Mesenchymal stem cell (in vitro differentiated cells and primary cell): ENCODE measurements at regions not wholly inside any gene's neighbourhood (a gene's known extent, or its start where the extent isn't known, plus 50 kb on each side); places are given as distances from the start of the nearest gene placed in this dataset.

ENCODE experiments used
- DNase-seq: peaks from one replicate; pipeline ENCODE4 v3.0.0-alpha.2; 2013
- H2AFZ ChIP-seq: one replicate; pipeline ENCODE4 v1.6.1; 2013; ENCODE audit warnings: low read depth, mild to moderate bottlenecking, control low read depth, inconsistent platforms, low read length, moderate library complexity
- H2AK5ac ChIP-seq: 2 replicates; pipeline ENCODE4 v1.6.1; 2013; ENCODE audit warnings: low read length, moderate library complexity, mild to moderate bottlenecking, inconsistent platforms; ENCODE audit not compliant: severe bottlenecking
- H2BK120ac ChIP-seq: one replicate; pipeline ENCODE4 v1.6.1; 2013; ENCODE audit warnings: low read depth, mild to moderate bottlenecking, inconsistent platforms, low read length, moderate library complexity
- H2BK12ac ChIP-seq, 2 experiments: one replicate each; pipeline ENCODE4 v1.6.1; 2013; ENCODE audit warnings: inconsistent platforms in 2 of 2, low read length in 2 of 2, mild to moderate bottlenecking in 2 of 2, moderate library complexity in 2 of 2, control low read depth in 1 of 2
- H2BK15ac ChIP-seq: one replicate; pipeline ENCODE4 v1.6.1; 2013; ENCODE audit warnings: mild to moderate bottlenecking, low read depth, inconsistent platforms; ENCODE audit not compliant: poor library complexity, severe bottlenecking
- H2BK5ac ChIP-seq: 2 replicates; pipeline ENCODE4 v1.6.1; 2013; ENCODE audit warnings: low read depth, mild to moderate bottlenecking, low read length, control low read depth, inconsistent platforms; ENCODE audit not compliant: poor library complexity, severe bottlenecking
- H3K14ac ChIP-seq, 2 experiments: one replicate each; pipeline ENCODE4 v1.6.1; 2013; ENCODE audit warnings: inconsistent platforms in 2 of 2, low read length in 2 of 2, control low read depth in 1 of 2, mild to moderate bottlenecking in 1 of 2, moderate library complexity in 1 of 2
- H3K18ac ChIP-seq, 2 experiments: one replicate each; pipeline ENCODE4 v1.6.1; 2013; ENCODE audit warnings: inconsistent platforms in 2 of 2, low read length in 2 of 2, control low read depth in 1 of 2, low read depth in 1 of 2, mild to moderate bottlenecking in 1 of 2
- H3K23ac ChIP-seq, 2 experiments: one replicate each; pipeline ENCODE4 v1.6.1; 2013; ENCODE audit warnings: inconsistent platforms in 2 of 2, low read length in 2 of 2, mild to moderate bottlenecking in 2 of 2, moderate library complexity in 2 of 2, control low read depth in 1 of 2
- H3K27ac ChIP-seq: 2 replicates; pipeline ENCODE4 v1.5.1; 2013; ENCODE audit warnings: mild to moderate bottlenecking, moderate library complexity, low read length, control low read depth, inconsistent platforms; ENCODE audit not compliant: poor library complexity, severe bottlenecking
- H3K27me3 ChIP-seq, 2 experiments: 2 replicates each; pipeline versions ENCODE4 v1.6.1 to v1.7.0; 2013; ENCODE audit warnings: low read length in 2 of 2, mild to moderate bottlenecking in 2 of 2, moderate library complexity in 2 of 2, control low read depth in 1 of 2, inconsistent platforms in 1 of 2; ENCODE audit not compliant: control insufficient read depth in 1 of 2, insufficient read depth in 1 of 2
- H3K36me3 ChIP-seq, 2 experiments: 2 replicates each; pipeline versions ENCODE4 v1.6.1 to v1.7.0; 2013; ENCODE audit warnings: low read length in 2 of 2, control low read depth in 1 of 2, inconsistent platforms in 1 of 2, low read depth in 1 of 2, mild to moderate bottlenecking in 1 of 2; ENCODE audit not compliant: insufficient read depth in 2 of 2, control insufficient read depth in 1 of 2
- H3K4ac ChIP-seq, 2 experiments: one replicate each; pipeline ENCODE4 v1.6.1; 2013; ENCODE audit warnings: inconsistent platforms in 2 of 2, low read length in 2 of 2, mild to moderate bottlenecking in 2 of 2, moderate library complexity in 2 of 2, control low read depth in 1 of 2, low read depth in 1 of 2
- H3K4me1 ChIP-seq: 2 replicates; pipeline ENCODE4 v1.6.1; 2013; ENCODE audit warnings: low read depth, low read length, control low read depth; ENCODE audit not compliant: control insufficient read depth, insufficient read depth
- H3K4me2 ChIP-seq: 2 replicates; pipeline ENCODE4 v1.6.1; 2013; ENCODE audit warnings: low read length, mild to moderate bottlenecking, inconsistent platforms; ENCODE audit not compliant: poor library complexity, severe bottlenecking
- H3K4me3 ChIP-seq, 2 experiments: 2 replicates each; pipeline versions ENCODE4 v1.5.1 to v1.7.0; 2013; ENCODE audit warnings: low read length in 2 of 2, mild to moderate bottlenecking in 2 of 2, control low read depth in 1 of 2, low read depth in 1 of 2; ENCODE audit not compliant: insufficient read depth in 1 of 2
- H3K79me1 ChIP-seq: replicated peaks from 2 replicates; pipeline ENCODE4 v1.6.1; 2013; ENCODE audit warnings: mild to moderate bottlenecking, control low read depth, low read length, inconsistent platforms; ENCODE audit not compliant: poor library complexity, severe bottlenecking
- H3K9ac ChIP-seq: 2 replicates; pipeline ENCODE4 v1.7.0; 2013; ENCODE audit warnings: mild to moderate bottlenecking, low read length, moderate library complexity
- H3K9me3 ChIP-seq: 2 replicates; pipeline ENCODE4 v1.7.0; 2013; ENCODE audit warnings: mild to moderate bottlenecking, low read length; ENCODE audit not compliant: control insufficient read depth
- H4K8ac ChIP-seq: one replicate; pipeline ENCODE4 v1.6.1; 2013; ENCODE audit warnings: inconsistent platforms, mild to moderate bottlenecking, low read length, moderate library complexity
- H4K91ac ChIP-seq: one replicate; pipeline ENCODE4 v1.6.1; 2013; ENCODE audit warnings: mild to moderate bottlenecking, low read length, inconsistent platforms
- WGBS: methylation state at CpG from one replicate; pipeline ENCODE4 v1.1.7; 2013; ENCODE audit warnings: mixed read lengths; 5-methylcytosine and 5-hydroxymethylcytosine counted together

- Histone ChIP-seq H3K27ac (no peak overlapping the region), H3K4ac (no peak overlapping the region), H2AFZ (no peak overlapping the region), H3K4me3 (no peak overlapping the region), H3K36me3 (no peaks in the 10 kb centered on the region), H4K8ac (no peak overlapping the region), H3K4me2 (no peak overlapping the region), H2AK5ac (no peak overlapping the region), H3K23ac (no peak overlapping the region), H2BK120ac (no peak overlapping the region), H2BK15ac (no peak overlapping the region), H3K14ac (no peak overlapping the region), H3K9me3 (peaks cover 6% of the 10 kb centered on the region), H3K18ac (no peak overlapping the region), H4K91ac (no peak overlapping the region), H3K4me1 (no peaks in the 10 kb centered on the region), H2BK12ac (no peak overlapping the region), H3K79me1 (no peaks in the 10 kb centered on the region), H3K9ac (no peak overlapping the region), H2BK5ac (no peak overlapping the region), H3K27me3 (no peaks in the 10 kb centered on the region)
- 94% methylated on average over 3 of the region's 3 CpGs for WGBS
- DNase-seq, result no peak
Measured at GRCh38 chr7:116334555-116334954, 124.2 kb downstream of the TES start.

- Histone ChIP-seq H2BK15ac (no peak overlapping the region), H3K4me2 (no peak overlapping the region), H3K4me1 (no peaks in the 10 kb centered on the region), H2BK120ac (no peak overlapping the region), H2AK5ac (no peak overlapping the region), H3K79me1 (no peaks in the 10 kb centered on the region), H2AFZ (no peak overlapping the region), H3K14ac (no peak overlapping the region), H2BK12ac (peak overlapping the region; percentile 57 to 77), H3K9ac (no peak overlapping the region), H3K4me3 (no peak overlapping the region), H3K27ac (no peak overlapping the region), H2BK5ac (no peak overlapping the region), H4K8ac (no peak overlapping the region), H3K27me3 (no peaks in the 10 kb centered on the region), H3K18ac (no peak overlapping the region), H3K36me3 (no peaks in the 10 kb centered on the region), H3K23ac (no peak overlapping the region), H4K91ac (peak overlapping the region; percentile 9), H3K9me3 (peaks cover 5% of the 10 kb centered on the region), H3K4ac (no peak overlapping the region)
- 75% methylated on average over 2 of the region's 2 CpGs for WGBS
- no peak for DNase-seq
Measured at GRCh38 chr7:116337018-116337417, 126.7 kb downstream of the TES start.

- Histone ChIP-seq H3K36me3 (no peaks in the 10 kb centered on the region), H3K9me3 (no peaks in the 10 kb centered on the region), H2BK120ac (no peak overlapping the region), H3K4me2 (no peak overlapping the region), H4K91ac (no peak overlapping the region), H3K4me1 (no peaks in the 10 kb centered on the region), H3K4me3 (no peak overlapping the region), H2AK5ac (no peak overlapping the region), H3K18ac (no peak overlapping the region), H3K9ac (no peak overlapping the region), H2BK12ac (no peak overlapping the region), H3K27me3 (no peaks in the 10 kb centered on the region), H4K8ac (no peak overlapping the region), H3K23ac (no peak overlapping the region), H3K14ac (no peak overlapping the region), H2BK15ac (no peak overlapping the region), H2AFZ (no peak overlapping the region), H3K27ac (no peak overlapping the region), H3K4ac (no peak overlapping the region), H3K79me1 (no peaks in the 10 kb centered on the region), H2BK5ac (no peak overlapping the region)
- DNase-seq, result no peak
Measured at GRCh38 chr7:116337800-116338199, 127.5 kb downstream of the TES start.

GRCh38 chr7:116339564-116339963 lies 129.2 kb downstream of the TES start:
- Histone ChIP-seq H3K4ac (no peak overlapping the region), H2AFZ (no peak overlapping the region), H3K27me3 (no peaks in the 10 kb centered on the region), H3K27ac (no peak overlapping the region), H2BK120ac (no peak overlapping the region), H3K9ac (peak overlapping the region; percentile 37), H2BK5ac (no peak overlapping the region), H2BK12ac (no peak overlapping the region), H3K9me3 (no peaks in the 10 kb centered on the region), H3K18ac (no peak overlapping the region), H2BK15ac (no peak overlapping the region), H2AK5ac (no peak overlapping the region), H3K4me3 (no peak overlapping the region), H3K23ac (no peak overlapping the region), H3K4me1 (no peaks in the 10 kb centered on the region), H4K8ac (no peak overlapping the region), H3K36me3 (no peaks in the 10 kb centered on the region), H3K14ac (no peak overlapping the region), H4K91ac (no peak overlapping the region), H3K79me1 (no peaks in the 10 kb centered on the region), H3K4me2 (no peak overlapping the region)
- DNase-seq, result no peak
- 63% methylated on average over 1 of the region's 3 CpGs for WGBS
